IMR-90 (cell line): ENCODE measurements at regions not wholly inside any gene's neighbourhood (a gene's known extent, or its start where the extent isn't known, plus 50 kb on each side); places are given as distances from the start of the nearest gene placed in this dataset.

ENCODE experiments used
- ATAC-seq: fragments of 200-7000 bp; cut with Tn5 transposase; 2 replicates; pipeline ENCODE4 v1.9.1; 2020; ENCODE audit warnings: low read depth, mild to moderate bottlenecking, moderate library complexity
- BruUV-seq: library from RNA; stranded (reverse); fragments of 400-500 nt; replicated peaks from 2 replicates; lab custom pipeline; 2021; lab: Mats Ljungman, UMichigan
- CTCF ChIA-PET: fragments of 300-600 bp; formaldehyde crosslinking; extraction: SDS; loops from one replicate; lab custom pipeline; 2021; ENCODE audit warnings: antibody characterized with exemption; lab: Yijun Ruan, JAX
- POLR2A ChIA-PET: fragments of 300-600 bp; sonication (Branson Sonifier 250); formaldehyde crosslinking; loops from one replicate; lab custom pipeline; 2022; ENCODE audit warnings: antibody characterized with exemption; ENCODE audit not compliant: unreplicated experiment; lab: Charles Lee
- DNase-seq: peaks from one replicate; pipeline ENCODE4 v3.0.0; 2013
- H2AFZ ChIP-seq: replicated peaks from 2 replicates; pipeline ENCODE3; 2013; ENCODE audit warnings: low read length, mild to moderate bottlenecking; ENCODE audit not compliant: poor library complexity
- H2AK5ac ChIP-seq: 2 replicates; pipeline ENCODE4 v1.6.1; 2013; ENCODE audit warnings: low read depth, low read length, inconsistent platforms
- H2AK9ac ChIP-seq: replicated peaks from 2 replicates; pipeline ENCODE3; 2013; ENCODE audit warnings: mild to moderate bottlenecking, low read depth, low read length, moderate library complexity; ENCODE audit not compliant: poor library complexity
- H2BK120ac ChIP-seq: 2 replicates; pipeline ENCODE4 v1.6.1; 2013; ENCODE audit warnings: low read depth, low read length, inconsistent platforms
- H2BK15ac ChIP-seq: 3 replicates; pipeline ENCODE4 v1.6.1; 2013; ENCODE audit warnings: low read depth, low read length, inconsistent platforms
- H2BK20ac ChIP-seq: 2 replicates; pipeline ENCODE4 v1.6.1; 2013; ENCODE audit warnings: low read depth, mild to moderate bottlenecking, inconsistent platforms, low read length, moderate library complexity
- H2BK5ac ChIP-seq: 2 replicates; pipeline ENCODE4 v1.6.1; 2013; ENCODE audit warnings: mild to moderate bottlenecking, low read depth, low read length, inconsistent platforms; ENCODE audit not compliant: poor library complexity, severe bottlenecking
- H3K14ac ChIP-seq: replicated peaks from 2 replicates; pipeline ENCODE4 v1.6.1; 2013; ENCODE audit warnings: low read depth, low read length, inconsistent platforms
- H3K18ac ChIP-seq: 2 replicates; pipeline ENCODE4 v1.6.1; 2013; ENCODE audit warnings: low read depth, low read length, control low read depth
- H3K23ac ChIP-seq: 2 replicates; pipeline ENCODE4 v1.6.1; 2013; ENCODE audit warnings: low read depth, low read length, inconsistent platforms
- H3K27ac ChIP-seq: 2 replicates; pipeline ENCODE4 v1.5.1; 2013; ENCODE audit warnings: mild to moderate bottlenecking, control low read depth, low read length; ENCODE audit not compliant: insufficient read depth
- H3K27me3 ChIP-seq: 2 replicates; pipeline ENCODE4 v1.6.1; 2013; ENCODE audit warnings: low read length; ENCODE audit not compliant: control insufficient read depth, insufficient read depth
- H3K36me3 ChIP-seq: 2 replicates; pipeline ENCODE4 v1.6.1; 2013; ENCODE audit warnings: low read length, mixed read lengths; ENCODE audit not compliant: control insufficient read depth, insufficient read depth
- H3K4ac ChIP-seq: 2 replicates; pipeline ENCODE4 v1.6.1; 2013; ENCODE audit warnings: low read depth, low read length, inconsistent platforms
- H3K4me1 ChIP-seq: 2 replicates; pipeline ENCODE4 v1.6.1; 2013; ENCODE audit warnings: low read length, mixed read lengths; ENCODE audit not compliant: control insufficient read depth, insufficient read depth
- H3K4me2 ChIP-seq: 2 replicates; pipeline ENCODE4 v1.6.1; 2013; ENCODE audit warnings: low read depth, mild to moderate bottlenecking, control low read depth, low read length, moderate library complexity
- H3K4me3 ChIP-seq: 2 replicates; pipeline ENCODE4 v1.5.1; 2013; ENCODE audit warnings: low read depth, mild to moderate bottlenecking, control low read depth, low read length, moderate library complexity; ENCODE audit not compliant: insufficient read depth
- H3K56ac ChIP-seq: 2 replicates; pipeline ENCODE4 v1.6.1; 2013; ENCODE audit warnings: low read length, inconsistent platforms; ENCODE audit not compliant: insufficient read depth; ENCODE audit errors: extremely low read depth
- H3K79me1 ChIP-seq, 2 experiments: 2 replicates each; pipeline ENCODE4 v1.6.1; 2013; ENCODE audit warnings: low read length in 2 of 2, inconsistent platforms in 1 of 2, low read depth in 1 of 2
- H3K9ac ChIP-seq: 2 replicates; pipeline ENCODE4 v1.6.1; 2013; ENCODE audit warnings: low read depth, low read length, control low read depth
- H3K9me1 ChIP-seq: 2 replicates; pipeline ENCODE4 v1.6.1; 2013; ENCODE audit warnings: low read length, inconsistent platforms; ENCODE audit not compliant: insufficient read depth
- H3K9me3 ChIP-seq: 2 replicates; pipeline ENCODE4 v1.6.1; 2013; ENCODE audit warnings: low read length; ENCODE audit not compliant: control insufficient read depth, insufficient read depth
- H4K20me1 ChIP-seq: 2 replicates; pipeline ENCODE4 v1.6.1; 2013; ENCODE audit warnings: low read length, inconsistent platforms; ENCODE audit not compliant: insufficient read depth
- H4K5ac ChIP-seq: 2 replicates; pipeline ENCODE4 v1.6.1; 2013; ENCODE audit warnings: mild to moderate bottlenecking, low read depth, low read length, control low read depth
- H4K8ac ChIP-seq, 2 experiments: 2 replicates each; pipeline ENCODE4 v1.6.1; 2013; ENCODE audit warnings: low read depth in 2 of 2, low read length in 2 of 2, control low read depth in 1 of 2, inconsistent platforms in 1 of 2
- H4K91ac ChIP-seq: 2 replicates; pipeline ENCODE4 v1.6.1; 2013; ENCODE audit warnings: low read depth, low read length, inconsistent platforms; ENCODE audit not compliant: insufficient read depth
- NFE2L2 ChIP-seq: fragments of 150-350 bp; IDR thresholded peaks from 2 replicates; pipeline ENCODE4 v1.6.1; 2016; ENCODE audit warnings: low read depth, mild to moderate bottlenecking, low read length
- WGBS, 2 experiments: methylation state at CpG; one replicate each; pipeline versions ENCODE4 v1.1.5 to v1.1.7; 2013; ENCODE audit warnings: missing lambda C conversion rate in 2 of 2; ENCODE audit not compliant: insufficient read length in 1 of 2; ENCODE audit errors: extremely low coverage in 2 of 2; 5-methylcytosine and 5-hydroxymethylcytosine counted together
- dilution Hi-C: fragments of 300-500 bp; cut with HindIII; formaldehyde crosslinking; loops from one replicate; pipeline ENCODE4 v1.14.3; 2018; ENCODE audit warnings: low sequenced_read_pairs; ENCODE audit not compliant: unreplicated experiment
- in situ Hi-C: fragments of 300-500 bp; cut with MboI; formaldehyde crosslinking; loops from 3 replicates; pipeline ENCODE4 v1.14.3; 2019; ENCODE audit warnings: low sequenced_read_pairs, inconsistent platforms, mixed read lengths
- intact Hi-C: fragments of 100-400 bp; cut with micrococcal nuclease; formaldehyde crosslinking; loops from 2 replicates; pipeline ENCODE4 v1.10.0; 2022

DNA sequence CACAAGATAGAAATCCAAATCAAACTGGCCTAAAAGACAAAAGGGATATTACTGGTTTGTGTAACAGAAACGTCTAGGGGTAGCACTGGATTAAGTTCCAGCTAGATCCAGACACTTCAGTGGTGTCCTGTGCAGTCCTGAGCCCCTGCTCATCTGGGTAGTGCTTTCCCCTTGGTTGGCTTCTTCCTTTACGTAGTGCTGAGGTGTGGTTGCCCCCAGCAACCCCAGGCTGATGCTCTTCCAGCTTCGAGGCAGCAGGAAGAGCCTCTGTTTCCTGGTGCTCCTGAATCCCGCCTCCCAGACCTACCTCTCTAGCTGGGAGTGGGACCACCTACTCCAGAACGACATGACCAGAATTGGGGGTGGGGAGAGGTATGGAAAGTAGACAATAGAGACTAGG, 166.1 kb upstream of the ADRA1B start:
- peak overlapping the region; percentile 44 for H2AFZ ChIP-seq
- intact Hi-C loops (no loop called here), in situ Hi-C loops (loop anchor here (25.0 kb wide), 1 partner anchor 588 kb away; no protein-coding TSS in a partner anchor), dilution Hi-C loops (no loop called here)
- no peak overlapping the region for H2AK9ac ChIP-seq
- H3K14ac ChIP-seq = no peak overlapping the region
- no TSS peak for BruUV-seq
- H3K56ac ChIP-seq = no peak overlapping the region
- H3K4me2 ChIP-seq = no peak overlapping the region
- no peaks in the 10 kb centered on the region for H3K79me1 ChIP-seq
- no peaks in the 10 kb centered on the region for H3K27me3 ChIP-seq
- ChIA-PET CTCF (no interaction called here), POLR2A (no interaction called here)
- H3K9ac ChIP-seq = no peak overlapping the region
- no peak for ATAC-seq
- DNase-seq = no peak
- peaks cover 4% of the 10 kb centered on the region for H3K9me3 ChIP-seq
- H3K27ac ChIP-seq = no peak overlapping the region
- no peaks in the 10 kb centered on the region for H3K4me1 ChIP-seq
- H2BK120ac ChIP-seq = no peak overlapping the region
- H2BK5ac ChIP-seq = no peak overlapping the region
- H4K8ac ChIP-seq = no peak overlapping the region
- TF ChIP-seq NFE2L2 = no peak
- H4K5ac ChIP-seq = no peak overlapping the region
- no peak overlapping the region for H2AK5ac ChIP-seq
- no peak overlapping the region; the same call in 2 of the 3 replicates for H2BK15ac ChIP-seq
- H4K91ac ChIP-seq = no peak overlapping the region
- no peak overlapping the region for H3K4me3 ChIP-seq
- H4K20me1 ChIP-seq = no peaks in the 10 kb centered on the region
- no CpG with 5 or more reads among the region's 5 CpGs for WGBS, 2 experiments
- H3K4ac ChIP-seq = no peak overlapping the region
- no peak overlapping the region for H3K23ac ChIP-seq
- no peaks in the 10 kb centered on the region for H3K36me3 ChIP-seq
- no peaks in the 10 kb centered on the region for H3K9me1 ChIP-seq
- no peak overlapping the region for H2BK20ac ChIP-seq
- H3K18ac ChIP-seq = no peak overlapping the region
